Sigmoid colon (tissue), 6 donors: ENCODE measurements at regions not wholly inside any gene's neighbourhood (a gene's known extent, or its start where the extent isn't known, plus 50 kb on each side); places are given as distances from the start of the nearest gene placed in this dataset.

Experiments used
- DNase-seq: peaks from one replicate; pipeline ENCODE4 v3.0.0-alpha.2; 2019
- H3K27ac ChIP-seq, 4 donors: fragments of 200-600 bp; sonication (generic); one replicate each; pipeline ENCODE4 v1.5.1; 2016 to 2019; ENCODE audit warnings: mild to moderate bottlenecking in 1 of 4
- H3K27me3 ChIP-seq, 3 donors: fragments of 200-600 bp; sonication (generic); one replicate each; pipeline ENCODE4 v1.5.1; 2019; ENCODE audit warnings: mild to moderate bottlenecking in 1 of 3
- H3K36me3 ChIP-seq, 4 donors: fragments of 200-600 bp; sonication (generic); one replicate each; pipeline ENCODE4 v1.5.1; 2016 to 2019
- H3K4me1 ChIP-seq, 4 donors: fragments of 200-600 bp; sonication (generic); one replicate each; pipeline ENCODE4 v1.5.1; 2017 to 2019
- H3K4me3 ChIP-seq, 4 donors: fragments of 200-600 bp; sonication (generic); one replicate each; pipeline ENCODE4 v1.5.1; 2017 to 2019; ENCODE audit warnings: mild to moderate bottlenecking in 2 of 4, moderate library complexity in 1 of 4
- H3K9me3 ChIP-seq, 4 donors: fragments of 200-600 bp in 3 of 4; sonication (generic) in 3 of 4; one replicate each; pipeline versions ENCODE4 v1.5.1 to v1.6.1; 2013 to 2019
- EP300 ChIP-seq, 4 donors: sonication (generic); formaldehyde crosslinking; IDR thresholded peaks; one replicate each; pipeline ENCODE4 v1.6.1; 2017; ENCODE audit warnings: antibody characterized with exemption in 4 of 4
- POLR2A ChIP-seq, 2 donors: fragments of 450-650 bp; IDR thresholded peaks; one replicate each; pipeline ENCODE4 v1.6.1; 2016; ENCODE audit warnings: antibody characterized with exemption in 2 of 2, mild to moderate bottlenecking in 2 of 2, moderate library complexity in 2 of 2
- POLR2AphosphoS5 ChIP-seq, 4 donors: sonication (generic); formaldehyde crosslinking; IDR thresholded peaks; one replicate each; pipeline ENCODE4 v1.6.1; 2017; ENCODE audit warnings: antibody characterized with exemption in 4 of 4
- WGBS, 2 donors: extraction: QIAGEN DNeasy Blood & Tissue Kit; methylation state at CpG; one replicate each; pipeline ENCODE4 v1.1.7; 2013; 5-methylcytosine and 5-hydroxymethylcytosine counted together
- intact Hi-C: fragments of 100-400 bp; cut with DNase I; formaldehyde crosslinking; loops from one replicate; pipeline ENCODE4 v1.15.1; 2023
- TF ChIP-seq, protein P1 (sequence below), 4 experiments: fragments of 450-650 bp in 3 of 4; fragments of 200-600 bp in 1 of 4; IDR thresholded peaks; one replicate each; pipeline ENCODE4 v1.5.1; 2016 to 2019; ENCODE audit warnings: antibody characterized with exemption in 4 of 4, mild to moderate bottlenecking in 3 of 4, moderate library complexity in 2 of 4
- donor health status: healthy with polysubstance abuse.
- donor health status: healthy.

DNA sequence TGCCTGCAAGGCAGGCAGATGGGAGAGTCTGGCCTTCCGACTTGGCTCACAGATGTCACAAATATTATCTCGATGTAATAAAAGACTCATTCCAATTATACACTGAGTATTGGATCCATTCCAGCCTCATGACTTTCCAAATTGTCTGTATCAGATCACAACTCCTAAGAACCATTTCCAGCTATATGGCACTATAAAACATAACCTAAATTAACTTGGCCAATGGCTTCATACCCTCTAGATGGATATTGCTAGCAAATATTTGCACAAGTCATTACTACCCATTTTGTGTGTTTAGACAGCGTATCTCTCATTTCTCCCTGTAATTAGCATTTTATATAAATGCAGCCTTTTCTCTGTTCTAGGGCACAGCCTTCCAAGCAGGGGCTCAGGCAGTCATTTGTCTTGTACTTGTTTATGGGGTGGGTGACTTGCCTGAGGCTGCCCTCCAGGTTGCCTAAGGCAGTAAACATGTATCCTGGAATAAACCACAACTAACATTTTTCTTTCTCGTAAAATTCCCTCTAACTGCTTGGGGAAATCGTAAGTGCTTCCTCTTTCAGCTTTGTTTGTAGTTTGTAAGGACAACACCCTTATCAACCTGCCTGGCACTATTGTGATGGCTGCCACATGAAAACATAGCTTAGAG, 70.6 kb upstream of the KCNJ6 start:
- Histone ChIP-seq H3K4me3 (no peak overlapping the region), H3K27ac (no peak overlapping the region), H3K36me3 (no peaks in the 10 kb centered on the region), H3K9me3 (no peaks in the 10 kb centered on the region), H3K4me1 (no peaks in the 10 kb centered on the region), H3K27me3 (peaks cover 0 to 4% (median 0%) of the 10 kb centered on the region in 3 donors)
- WGBS, 2 donors, result 10 to 44% methylated on average over 5 of the region's 5 CpGs
- intact Hi-C loops, result no loop called here
- TF ChIP-seq POLR2AphosphoS5 (IDR thresholded peaks at IDR 0.05) (no peak), POLR2A (IDR thresholded peaks at IDR 0.05) (no peak), EP300 (IDR thresholded peaks at IDR 0.05) (no peak)
- TF ChIP-seq, protein P1, sequence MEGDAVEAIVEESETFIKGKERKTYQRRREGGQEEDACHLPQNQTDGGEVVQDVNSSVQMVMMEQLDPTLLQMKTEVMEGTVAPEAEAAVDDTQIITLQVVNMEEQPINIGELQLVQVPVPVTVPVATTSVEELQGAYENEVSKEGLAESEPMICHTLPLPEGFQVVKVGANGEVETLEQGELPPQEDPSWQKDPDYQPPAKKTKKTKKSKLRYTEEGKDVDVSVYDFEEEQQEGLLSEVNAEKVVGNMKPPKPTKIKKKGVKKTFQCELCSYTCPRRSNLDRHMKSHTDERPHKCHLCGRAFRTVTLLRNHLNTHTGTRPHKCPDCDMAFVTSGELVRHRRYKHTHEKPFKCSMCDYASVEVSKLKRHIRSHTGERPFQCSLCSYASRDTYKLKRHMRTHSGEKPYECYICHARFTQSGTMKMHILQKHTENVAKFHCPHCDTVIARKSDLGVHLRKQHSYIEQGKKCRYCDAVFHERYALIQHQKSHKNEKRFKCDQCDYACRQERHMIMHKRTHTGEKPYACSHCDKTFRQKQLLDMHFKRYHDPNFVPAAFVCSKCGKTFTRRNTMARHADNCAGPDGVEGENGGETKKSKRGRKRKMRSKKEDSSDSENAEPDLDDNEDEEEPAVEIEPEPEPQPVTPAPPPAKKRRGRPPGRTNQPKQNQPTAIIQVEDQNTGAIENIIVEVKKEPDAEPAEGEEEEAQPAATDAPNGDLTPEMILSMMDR (IDR thresholded peaks at IDR 0.05), result no peak
- DNase-seq, result no peak

DNA sequence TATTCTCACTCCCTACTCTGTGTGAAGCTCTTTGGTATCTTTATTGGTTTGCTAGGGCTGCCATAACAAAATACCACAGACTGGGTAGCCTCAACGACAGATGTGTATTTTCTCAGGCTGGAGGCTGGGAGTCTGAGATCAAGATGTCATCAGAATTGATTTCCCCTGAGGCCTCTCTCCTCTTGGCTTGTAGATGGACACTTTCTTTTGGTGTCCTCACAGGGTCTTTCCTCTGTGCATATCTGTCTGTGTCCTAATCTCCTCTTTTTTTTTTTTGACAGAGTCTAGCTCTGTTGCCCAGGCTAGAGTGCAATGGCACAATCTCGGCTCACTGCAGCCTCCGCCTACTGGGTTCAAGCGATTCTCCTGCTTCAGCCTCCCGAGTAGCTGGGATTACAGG, 71.4 kb upstream of the KCNJ6 start:
- Histone ChIP-seq H3K27ac (no peak overlapping the region), H3K36me3 (no peaks in the 10 kb centered on the region), H3K4me1 (no peaks in the 10 kb centered on the region), H3K4me3 (no peak overlapping the region), H3K27me3 (peaks cover 0 to 4% (median 0%) of the 10 kb centered on the region in 3 donors), H3K9me3 (no peaks in the 10 kb centered on the region)
- intact Hi-C loops, result no loop called here
- no peak for TF ChIP-seq POLR2AphosphoS5 (IDR thresholded peaks at IDR 0.05)
- TF ChIP-seq POLR2A (IDR thresholded peaks at IDR 0.05), result no peak
- TF ChIP-seq, protein P1 (IDR thresholded peaks at IDR 0.05), result no peak
- TF ChIP-seq EP300 (IDR thresholded peaks at IDR 0.05), result no peak
- 74 to 87% methylated on average over 5 of the region's 5 CpGs for WGBS, 2 donors
- no peak for DNase-seq

DNA sequence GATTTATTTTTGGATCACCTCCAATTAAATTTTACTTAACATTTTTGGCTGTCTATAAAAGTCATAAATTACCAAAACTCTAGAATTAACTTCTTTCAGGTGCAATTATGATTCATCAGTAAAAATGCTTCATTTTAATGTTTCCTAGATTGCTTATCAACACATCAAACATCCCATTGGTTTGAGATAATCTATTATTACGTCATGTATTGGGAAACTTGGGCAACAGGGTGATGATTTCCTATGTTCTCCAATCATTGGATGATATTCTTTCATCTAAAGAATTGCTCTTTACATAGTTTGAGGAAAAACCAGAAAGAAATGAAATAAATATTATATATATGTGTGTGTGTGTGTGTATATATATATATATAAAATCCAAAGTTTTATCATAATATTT, 76.8 kb upstream of the KCNJ6 start:
- peaks cover 0 to 4% (median 0%) of the 10 kb centered on the region in 3 donors for H3K27me3 ChIP-seq
- intact Hi-C loops, result no loop called here
- no peaks in the 10 kb centered on the region for H3K4me1 ChIP-seq
- no peak overlapping the region for H3K4me3 ChIP-seq
- H3K9me3 ChIP-seq, result no peaks in the 10 kb centered on the region
- DNase-seq, result no peak
- 29 to 70% methylated on average over 1 of the region's 1 CpG for WGBS, 2 donors
- no peak overlapping the region for H3K27ac ChIP-seq
- no peaks in the 10 kb centered on the region for H3K36me3 ChIP-seq
- TF ChIP-seq EP300 (IDR thresholded peaks at IDR 0.05) (no peak), POLR2AphosphoS5 (IDR thresholded peaks at IDR 0.05) (no peak), POLR2A (IDR thresholded peaks at IDR 0.05) (no peak)
- TF ChIP-seq, protein P1 (IDR thresholded peaks at IDR 0.05), result no peak

DNA sequence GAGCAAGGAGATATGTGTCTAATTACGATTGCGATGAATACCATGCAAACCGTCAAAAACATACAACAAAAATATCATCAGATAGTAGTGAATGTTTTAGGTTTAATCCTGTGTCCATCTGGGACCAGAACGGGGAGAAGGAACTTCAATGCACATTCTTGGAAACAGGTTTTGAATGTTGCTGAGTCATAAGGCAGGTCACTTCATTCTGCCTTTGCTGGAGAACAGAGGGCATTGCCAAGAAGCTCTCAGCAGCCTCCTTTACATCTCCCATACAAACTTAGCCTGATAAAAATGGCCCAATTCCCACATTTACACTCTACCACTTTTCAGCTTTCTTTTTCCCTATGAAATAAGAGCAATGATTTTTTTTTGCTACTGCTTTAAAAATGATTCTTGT, 78.0 kb upstream of the KCNJ6 start:
- no peak overlapping the region for H3K27ac ChIP-seq
- no peak for TF ChIP-seq POLR2AphosphoS5 (IDR thresholded peaks at IDR 0.05)
- no peak for TF ChIP-seq EP300 (IDR thresholded peaks at IDR 0.05)
- TF ChIP-seq, protein P1 (IDR thresholded peaks at IDR 0.05), result no peak
- TF ChIP-seq POLR2A (IDR thresholded peaks at IDR 0.05), result no peak
- no peak for DNase-seq
- no peak overlapping the region for H3K4me3 ChIP-seq
- no peaks in the 10 kb centered on the region for H3K4me1 ChIP-seq
- H3K36me3 ChIP-seq, result no peaks in the 10 kb centered on the region
- no peaks in the 10 kb centered on the region for H3K9me3 ChIP-seq
- intact Hi-C loops, result no loop called here
- 83 to 87% methylated on average over 4 of the region's 4 CpGs for WGBS, 2 donors
- H3K27me3 ChIP-seq, result peaks cover 0 to 4% (median 0%) of the 10 kb centered on the region in 3 donors

DNA sequence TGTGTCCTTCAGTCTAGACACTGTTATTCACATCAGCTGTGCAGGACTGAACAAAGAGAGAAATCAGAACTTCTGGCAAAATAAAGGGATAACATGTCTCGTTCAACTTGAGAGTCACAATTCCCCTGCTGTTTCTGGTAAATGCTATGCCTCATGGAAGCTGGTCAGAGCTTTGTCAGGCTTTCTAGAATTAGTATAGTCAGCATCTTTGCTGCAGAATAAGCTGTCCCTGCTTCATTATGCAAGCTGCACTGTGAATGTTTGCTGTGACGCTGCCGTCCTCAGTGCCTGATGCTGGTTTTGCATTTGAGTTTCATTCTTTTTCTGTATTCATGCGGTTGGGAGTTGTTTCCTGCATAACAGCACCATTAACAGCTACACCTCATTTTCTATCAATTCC, 96.4 kb upstream of the KCNJ6 start:
- TF ChIP-seq EP300 (IDR thresholded peaks at IDR 0.05) (no peak), POLR2AphosphoS5 (IDR thresholded peaks at IDR 0.05) (no peak), POLR2A (IDR thresholded peaks at IDR 0.05) (no peak)
- TF ChIP-seq, protein P1 (IDR thresholded peaks at IDR 0.05), result no peak
- Histone ChIP-seq H3K9me3 (no peaks in the 10 kb centered on the region), H3K4me1 (no peaks in the 10 kb centered on the region), H3K4me3 (no peak overlapping the region), H3K27ac (no peak overlapping the region), H3K36me3 (no peaks in the 10 kb centered on the region), H3K27me3 (no peaks in the 10 kb centered on the region)
- 75 to 80% methylated on average over 4 of the region's 4 CpGs for WGBS, 2 donors
- DNase-seq, result no peak
- intact Hi-C loops, result no loop called here
